ENCODE measurements at regions not wholly inside any gene's neighbourhood (a gene's known extent, or its start where the extent isn't known, plus 50 kb on each side); places are given as distances from the start of the nearest gene placed in this dataset.

GRCh38 chr17:77266891-77267341 lies 126.1 kb downstream of the SEC14L1 start:
- DNase-seq: no peak

GRCh38 chr17:77269696-77270681 lies 129.2 kb downstream of the SEC14L1 start:
- DNase-seq: no peak

DNA sequence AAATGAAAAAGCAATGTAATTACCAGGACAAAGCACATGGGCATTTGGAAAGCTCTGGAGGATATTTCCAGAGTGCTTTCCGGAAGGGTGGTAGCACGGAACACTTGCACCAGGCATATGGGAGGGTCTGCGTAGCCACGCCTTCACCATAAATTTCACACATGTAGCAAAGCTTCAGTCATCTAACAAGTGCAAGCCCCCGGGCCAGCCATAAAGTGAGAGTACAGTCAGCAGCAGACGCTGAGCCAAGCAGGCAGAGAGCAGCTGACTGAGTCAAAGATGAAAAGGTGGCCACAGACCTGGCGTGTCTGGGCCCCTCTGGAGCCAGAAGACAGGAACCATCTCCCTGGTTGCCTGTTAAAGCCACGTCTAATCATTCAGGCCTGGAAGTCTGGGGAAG lies 130.6 kb downstream of the SEC14L1 start:
- DNase-seq: no peak

DNA sequence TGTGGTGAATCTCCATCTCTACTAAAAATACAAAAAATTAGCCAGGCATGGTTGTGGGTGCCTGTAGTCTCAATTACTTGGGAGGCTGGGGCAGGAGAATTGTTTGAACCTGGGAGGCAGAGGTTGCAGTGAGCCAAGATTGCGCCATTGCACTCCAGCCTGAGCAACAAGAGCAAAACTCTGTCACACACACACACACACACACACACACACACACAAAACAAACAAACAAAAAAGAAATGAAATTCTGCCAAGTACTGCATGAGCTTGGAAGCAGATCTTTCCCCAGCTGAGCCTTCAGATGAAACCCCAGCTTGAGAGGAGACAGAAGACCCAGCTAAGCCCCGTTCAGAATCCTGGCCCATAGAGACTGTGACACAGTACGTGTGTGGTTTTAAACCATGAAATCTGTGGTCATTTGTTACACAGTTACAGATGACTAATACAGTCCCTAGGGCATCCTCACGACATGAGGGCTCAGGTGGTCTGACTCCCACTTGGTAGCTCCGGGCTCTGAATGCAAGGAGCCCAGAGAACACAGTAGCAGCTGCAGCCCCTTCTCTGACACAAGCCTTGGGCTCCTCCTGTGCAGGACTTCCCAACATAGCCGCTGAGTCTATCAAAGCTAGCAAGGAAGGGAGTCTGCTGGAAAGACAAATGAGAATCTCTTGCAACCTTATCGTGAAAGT lies 132.8 kb downstream of the SEC14L1 start:
- DNase-seq: no peak

DNA sequence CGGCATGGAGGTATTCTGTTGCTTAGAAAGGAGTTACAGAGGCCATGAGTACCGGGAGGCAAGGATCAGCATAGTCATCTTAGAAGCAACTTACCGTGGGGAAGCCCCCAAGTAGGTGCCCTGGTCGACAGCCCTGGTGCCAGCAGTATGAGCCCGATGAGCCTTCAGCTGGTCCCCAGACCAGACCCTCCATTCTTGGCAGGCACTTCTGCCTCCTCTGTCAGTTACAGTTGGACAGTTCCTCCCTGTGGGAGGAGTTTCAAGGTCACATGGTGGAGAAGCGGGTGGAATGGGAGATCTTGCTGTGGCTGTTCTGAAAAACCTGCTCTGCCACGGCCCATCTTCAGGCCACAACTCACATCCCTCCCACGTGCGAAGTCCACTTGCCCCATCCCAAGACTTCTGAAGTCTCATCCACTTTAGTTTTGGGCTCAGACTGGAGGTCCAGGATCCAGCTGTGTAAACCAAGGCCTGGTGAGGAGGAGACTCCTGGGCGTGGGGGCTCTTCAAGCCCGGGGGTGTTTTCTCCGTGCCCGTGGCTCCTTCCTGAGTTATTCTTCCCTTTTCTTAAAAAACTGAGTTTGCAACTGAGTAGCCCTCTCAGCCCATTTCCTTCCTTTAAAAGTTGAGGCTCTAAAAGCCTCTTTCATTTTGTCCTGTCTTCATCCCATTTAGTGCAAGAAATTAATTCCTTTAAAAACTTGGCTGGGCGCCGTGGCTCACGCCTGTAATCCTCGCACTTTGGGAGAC lies 133.5 kb downstream of the SEC14L1 start:
- DNase-seq: no peak

DNA sequence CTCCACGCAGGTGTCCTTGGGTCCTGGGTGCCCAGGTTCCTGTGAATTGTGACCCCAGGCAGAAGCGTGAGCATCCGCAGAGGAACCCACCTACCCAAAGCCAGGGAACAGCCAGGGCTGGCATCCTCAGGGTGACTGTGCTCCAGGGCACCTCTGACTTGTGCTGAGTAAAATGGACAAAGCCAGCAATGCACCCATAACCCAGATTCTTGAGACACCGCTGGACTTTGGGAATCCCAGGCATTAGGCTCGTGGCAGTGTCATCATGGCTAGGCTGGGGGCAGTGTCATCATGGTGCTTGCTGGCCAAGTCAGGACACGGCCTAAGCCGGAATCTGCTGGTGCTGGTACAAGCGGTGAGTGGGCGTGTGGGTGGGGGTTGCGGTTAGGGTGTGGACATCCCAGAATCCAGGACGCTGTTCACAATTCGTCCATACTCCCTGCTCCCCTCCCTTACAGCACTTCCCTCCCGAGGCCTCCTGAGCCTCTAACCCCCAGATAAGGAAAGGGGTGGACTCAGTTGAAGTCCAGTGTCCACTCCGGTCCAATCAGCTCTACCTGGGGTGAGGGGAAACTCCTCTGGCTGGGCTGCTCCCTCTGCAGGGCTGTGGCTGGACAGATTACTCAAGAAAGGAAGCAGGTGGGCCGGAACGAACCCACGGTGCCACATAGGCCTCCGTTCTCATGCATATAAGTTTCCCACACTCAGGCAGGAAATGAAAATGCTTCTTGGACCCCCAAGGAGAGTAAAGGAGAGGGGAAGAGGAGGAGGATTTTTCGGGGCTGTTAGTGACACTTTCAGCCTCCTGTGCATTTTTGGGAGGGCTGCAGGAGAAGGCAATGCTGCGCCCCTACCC lies 138.9 kb downstream of the SEC14L1 start:
- no peak for DNase-seq

- no peak for DNase-seq
These were observed 139.7 kb downstream of the SEC14L1 start for GRCh38 chr17:77280304-77281121.

DNA sequence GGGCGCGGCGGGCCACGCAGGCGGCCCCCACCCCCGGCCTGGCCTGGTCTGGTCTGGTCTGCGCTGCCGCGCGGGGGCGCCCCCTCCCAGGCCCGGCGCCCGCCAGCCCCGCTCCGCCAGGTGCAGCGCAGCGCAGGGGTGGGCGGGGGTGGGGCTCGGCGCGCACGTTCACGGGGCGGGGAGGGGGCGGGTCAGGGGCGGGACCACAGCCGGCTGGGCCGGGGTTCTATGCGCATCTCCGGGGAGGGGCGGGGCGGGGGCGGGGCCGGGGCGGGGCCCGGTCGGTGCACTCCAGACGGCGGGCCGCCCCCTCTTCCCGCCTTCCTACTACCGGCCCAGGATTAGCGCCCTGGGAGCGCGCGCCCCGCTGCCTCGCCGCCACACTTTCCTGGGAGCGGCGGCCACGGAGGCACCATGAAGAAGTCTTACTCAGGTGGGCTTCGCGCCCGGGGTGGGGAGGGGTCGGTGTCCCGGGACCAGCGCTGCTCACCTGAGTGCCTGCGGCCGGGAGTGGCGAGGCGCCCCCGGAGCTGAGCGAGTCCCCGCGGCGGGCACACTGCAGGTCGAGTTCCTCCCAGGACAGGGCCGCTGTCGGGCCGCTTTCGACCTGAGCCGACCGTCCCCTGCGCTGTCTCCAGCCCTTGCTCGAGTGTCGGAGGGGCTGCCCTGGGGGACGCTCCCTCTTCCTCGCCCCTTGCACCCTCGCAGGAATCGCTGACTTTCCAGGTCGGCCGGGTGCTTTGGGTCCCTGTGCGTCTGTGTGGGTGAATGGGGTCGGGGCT lies 140.5 kb downstream of the SEC14L1 start:
- peak; percentile 40 to 61 for DNase-seq

DNA sequence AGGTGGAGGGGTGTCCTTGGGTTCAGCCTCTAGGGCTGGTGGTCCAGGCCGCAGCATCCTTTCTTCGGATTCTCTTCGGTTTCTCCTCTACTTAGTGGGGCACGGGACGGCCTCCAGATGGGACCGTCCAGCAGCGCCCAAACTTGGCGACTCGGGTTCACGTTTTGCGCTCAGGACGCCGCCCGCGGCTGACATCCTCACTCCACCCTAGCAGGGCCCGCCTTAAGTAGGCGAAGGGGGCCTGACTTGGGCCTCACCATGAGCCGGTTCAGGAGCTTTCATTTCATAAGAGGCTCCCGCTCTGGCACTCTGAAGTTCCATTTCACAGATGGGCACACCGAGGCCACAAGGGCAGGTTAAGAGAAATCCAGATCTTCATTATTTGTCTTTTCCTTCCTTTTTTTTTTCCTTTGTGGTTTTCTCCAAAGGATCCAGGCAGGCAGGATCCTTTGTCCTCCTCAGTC lies 141.2 kb downstream of the SEC14L1 start:
- no peak for DNase-seq

- DNase-seq: no peak
These were observed 142.1 kb downstream of the SEC14L1 start for GRCh38 chr17:77282524-77283515.

- DNase-seq: no peak
These were observed 143.4 kb downstream of the SEC14L1 start for GRCh38 chr17:77284023-77284617.

GRCh38 chr17:77285594-77286390 lies 145.0 kb downstream of the SEC14L1 start:
- no peak for DNase-seq

DNA sequence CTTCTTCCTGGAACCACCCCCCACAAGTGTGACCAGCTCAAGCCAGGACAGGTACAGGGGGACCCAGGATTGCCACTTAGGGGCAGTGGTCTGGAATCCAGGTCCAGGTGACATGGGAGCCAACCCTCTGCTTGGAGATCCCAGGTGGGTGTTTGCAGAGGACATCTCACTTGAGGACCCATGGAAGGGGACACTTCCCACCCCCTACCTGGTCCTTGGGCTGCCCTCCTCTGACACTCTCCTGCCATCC lies 145.5 kb downstream of the SEC14L1 start:
- no peak for DNase-seq

DNA sequence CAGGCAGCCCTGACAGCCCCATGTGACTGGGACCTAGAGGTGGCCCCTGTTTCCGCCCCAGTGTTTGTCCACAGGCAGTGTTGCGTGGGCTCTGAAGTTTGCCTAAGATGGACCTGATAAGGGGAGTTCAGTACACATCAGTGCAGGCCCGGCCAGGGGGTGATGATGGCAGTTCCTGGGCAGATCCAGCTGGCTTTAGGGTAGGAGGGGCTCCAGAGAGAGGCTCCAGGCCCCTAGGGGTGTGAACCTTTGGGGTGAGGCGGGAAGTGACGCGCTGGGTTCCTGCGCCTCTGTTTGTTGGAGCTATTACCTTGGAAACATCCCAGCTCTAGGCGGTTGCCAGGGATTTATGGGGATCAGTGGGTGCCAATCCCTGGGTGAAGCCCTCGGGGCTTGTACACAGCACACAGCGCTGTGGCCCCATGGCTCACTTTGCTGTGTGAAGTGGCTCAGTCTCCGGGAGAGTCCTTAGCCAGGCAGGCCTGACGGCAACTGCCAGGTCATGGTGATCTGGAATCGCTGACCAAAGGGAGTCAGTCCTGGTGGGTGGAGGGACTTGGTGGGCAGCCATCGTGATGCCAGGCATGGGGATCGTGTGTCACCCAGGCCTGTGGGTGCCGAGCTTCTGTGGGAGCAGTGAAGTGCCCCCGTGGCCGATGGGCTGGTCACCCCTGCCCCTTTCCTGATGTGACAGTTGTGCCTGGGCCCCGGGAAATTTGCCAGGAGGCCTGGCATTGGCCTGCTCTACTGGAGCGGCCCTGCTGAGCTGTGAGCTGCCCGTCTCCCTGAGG lies 146.1 kb downstream of the SEC14L1 start:
- no peak for DNase-seq

- peak; percentile 40 to 44 for DNase-seq
These were observed 146.8 kb downstream of the SEC14L1 start for GRCh38 chr17:77287432-77288068.

DNA sequence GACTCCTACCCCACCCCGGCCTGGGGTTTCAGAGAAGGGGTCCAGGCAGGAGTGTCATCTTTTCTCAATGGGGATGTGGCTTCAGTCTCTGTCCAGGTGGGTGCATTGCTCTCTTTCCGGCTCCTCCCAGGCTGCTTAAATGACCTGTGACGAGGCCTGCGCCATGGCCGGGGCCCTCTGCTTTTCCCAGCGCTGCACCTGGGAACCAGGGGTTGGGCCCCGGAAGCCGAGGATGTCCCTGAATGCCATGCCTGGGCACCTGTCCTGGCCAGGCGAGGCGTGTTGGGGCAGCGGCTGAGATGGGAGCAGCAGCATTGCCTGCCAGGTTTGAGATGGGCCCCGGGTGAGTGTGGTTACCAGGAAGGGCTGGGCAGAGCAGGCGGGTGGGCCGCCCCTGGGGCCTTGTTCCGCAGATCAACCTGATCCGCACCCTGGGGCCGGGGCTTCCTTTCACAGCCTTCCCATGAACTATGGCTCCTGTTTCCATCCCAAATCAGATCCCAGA lies 147.4 kb downstream of the SEC14L1 start:
- no peak for DNase-seq
